ENCODE measurements at regions not wholly inside any gene's neighbourhood (a gene's known extent, or its start where the extent isn't known, plus 50 kb on each side); places are given as distances from the start of the nearest gene placed in this dataset.

GRCh38 chr10:3422282-3422681, 249.7 kb upstream of the PITRM1 start:
- TF ChIP-seq GLIS3 (CRISPR knock-in tag; IDR thresholded peaks at IDR 0.05) (no peak), RARB (CRISPR knock-in tag; IDR thresholded peaks at IDR 0.05) (no peak), ZFP3 (CRISPR knock-in tag; IDR thresholded peaks at IDR 0.05) (no peak), ISL1 (CRISPR knock-in tag; IDR thresholded peaks at IDR 0.05) (no peak), ZNF70 (CRISPR knock-in tag; IDR thresholded peaks at IDR 0.05) (no peak), ZNF8 (CRISPR knock-in tag; IDR thresholded peaks at IDR 0.05) (no peak)
